ENCODE measurements at regions not wholly inside any gene's neighbourhood (a gene's known extent, or its start where the extent isn't known, plus 50 kb on each side); places are given as distances from the start of the nearest gene placed in this dataset.
"Not testable (repeated sequence)": the region's sequence is repeated elsewhere in the genome, so short reads cannot be mapped to it uniquely, and the experiment has no call there.

- ATAC-seq; intact Hi-C loops (cut with DNase I); H3K36me3 ChIP-seq; H3K27me3 ChIP-seq; H3K4me3 ChIP-seq; H3K4me1 ChIP-seq; H3K9me3 ChIP-seq: not testable (repeated sequence)
- DNase-seq = peak in 2 of 3 donors; percentile 14 to 23
- WGBS (ENCODE audit: insufficient coverage, low coverage, low lambda C conversion rate, missing lambda C conversion rate) = no CpG with 5 or more reads among the region's 2 CpGs
- H3K27ac ChIP-seq = peak overlapping the region in 1 of 3 donors; percentile 49
These were observed 101.0 kb downstream of the LIMS4 start for GRCh38 chr2:110371633-110372032.

GRCh38 chr2:110357616-110358015 is 115.0 kb downstream of the LIMS4 start:
- H3K27me3 ChIP-seq; H3K27ac ChIP-seq; H3K4me3 ChIP-seq; intact Hi-C loops (cut with DNase I); H3K9me3 ChIP-seq; DNase-seq; H3K36me3 ChIP-seq; H3K4me1 ChIP-seq: not testable (repeated sequence)
- no CpG with 5 or more reads among the region's 2 CpGs for WGBS (ENCODE audit: insufficient coverage, low coverage, low lambda C conversion rate, missing lambda C conversion rate)
- peak in 1 of 4 donors; percentile 53 for ATAC-seq

GRCh38 chr2:110354294-110355018 is 118.2 kb downstream of the LIMS4 start:
- H3K4me1 ChIP-seq; intact Hi-C loops (cut with DNase I); H3K27ac ChIP-seq; H3K27me3 ChIP-seq; DNase-seq; H3K4me3 ChIP-seq; H3K9me3 ChIP-seq; H3K36me3 ChIP-seq: not testable (repeated sequence)
- peak in 1 of 4 donors; percentile 46 for ATAC-seq
- no CpG with 5 or more reads among the region's 5 CpGs for WGBS (ENCODE audit: insufficient coverage, low coverage, low lambda C conversion rate, missing lambda C conversion rate)

DNA sequence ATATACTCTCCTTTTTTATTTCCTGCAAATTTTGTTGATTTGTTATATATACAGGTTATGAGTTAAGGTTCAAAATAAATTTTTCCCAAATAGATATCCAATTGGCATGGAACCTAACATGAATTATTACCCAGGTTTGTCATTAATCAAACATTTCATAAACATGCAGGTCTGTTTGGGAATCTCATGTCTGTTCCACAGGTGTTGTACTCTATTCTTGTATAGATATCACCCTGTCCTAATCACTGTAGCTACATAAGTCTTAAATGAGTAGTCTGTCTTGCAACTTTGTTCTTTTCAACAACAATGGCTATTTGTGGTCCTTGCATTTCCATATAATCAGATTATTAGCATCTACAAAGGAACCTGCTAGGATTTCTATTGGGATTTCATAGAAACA is 121.9 kb downstream of the LIMS4 start:
- H3K36me3 ChIP-seq; H3K9me3 ChIP-seq; H3K27me3 ChIP-seq; intact Hi-C loops (cut with DNase I); ATAC-seq; H3K27ac ChIP-seq; H3K4me1 ChIP-seq; H3K4me3 ChIP-seq; DNase-seq: not testable (repeated sequence)

GRCh38 chr2:110348902-110349301 is 123.7 kb downstream of the LIMS4 start:
- no CpG with 5 or more reads among the region's 12 CpGs for WGBS (ENCODE audit: insufficient coverage, low coverage, low lambda C conversion rate, missing lambda C conversion rate)
- H3K4me3 ChIP-seq; intact Hi-C loops (cut with DNase I); H3K36me3 ChIP-seq; H3K9me3 ChIP-seq; H3K27ac ChIP-seq; H3K4me1 ChIP-seq; ATAC-seq; H3K27me3 ChIP-seq: not testable (repeated sequence)
- DNase-seq = peak in 1 of 3 donors; percentile 35

DNA sequence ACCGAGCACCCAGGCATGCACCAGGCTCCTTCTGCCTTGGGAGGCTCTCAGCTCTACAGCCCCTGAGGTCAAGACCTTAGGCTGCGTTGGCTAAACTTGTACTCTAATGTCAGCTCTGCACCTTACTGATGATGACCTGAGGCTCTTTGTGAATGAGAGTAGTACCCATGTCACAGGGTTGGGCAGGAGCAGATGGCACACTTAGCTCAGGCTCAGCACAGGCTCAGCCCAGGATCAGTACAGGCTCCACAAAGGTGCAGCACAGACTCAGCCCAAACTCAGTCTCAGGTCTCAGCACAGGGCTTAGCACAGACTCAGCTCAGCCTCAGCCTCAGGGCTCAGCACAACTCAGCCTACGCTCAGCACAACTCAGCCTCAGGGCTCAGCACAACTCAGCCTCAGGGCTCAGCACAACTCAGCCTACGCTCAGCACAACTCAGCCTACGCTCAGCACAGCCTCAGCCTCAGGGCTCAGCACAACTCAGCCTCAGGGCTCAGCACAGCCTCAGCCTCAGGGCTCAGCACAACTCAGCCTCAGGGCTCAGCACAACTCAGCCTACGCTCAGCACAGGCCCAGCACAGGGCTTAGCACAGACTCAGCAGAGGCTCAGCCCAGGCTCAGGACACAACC is 128.1 kb downstream of the LIMS4 start:
- H3K27ac ChIP-seq; intact Hi-C loops (cut with DNase I); H3K36me3 ChIP-seq; H3K4me1 ChIP-seq; H3K9me3 ChIP-seq; H3K4me3 ChIP-seq; H3K27me3 ChIP-seq: not testable (repeated sequence)
- peak in 1 of 3 donors; percentile 1 for DNase-seq
- WGBS (ENCODE audit: insufficient coverage, low coverage, low lambda C conversion rate, missing lambda C conversion rate) = no CpG with 5 or more reads among the region's 6 CpGs
- peak in 1 of 4 donors; percentile 4 for ATAC-seq

- H3K36me3 ChIP-seq; intact Hi-C loops (cut with DNase I): not testable (repeated sequence)
These were observed 129.7 kb upstream of the MTLN start for GRCh38 chr2:110342077-110342476.

GRCh38 chr2:110339126-110339525 is 126.8 kb upstream of the MTLN start:
- intact Hi-C loops (cut with DNase I); H3K36me3 ChIP-seq; H3K27me3 ChIP-seq; H3K9me3 ChIP-seq; H3K4me3 ChIP-seq; H3K27ac ChIP-seq; DNase-seq; H3K4me1 ChIP-seq: not testable (repeated sequence)
- no CpG with 5 or more reads among the region's 2 CpGs for WGBS (ENCODE audit: insufficient coverage, low coverage, low lambda C conversion rate, missing lambda C conversion rate)
- ATAC-seq = peak in 2 of 4 donors; percentile 25 to 51

More at GRCh38 chr2:110342077-110342476, 129.7 kb upstream of the MTLN start:
- not testable (repeated sequence) for H3K27me3 ChIP-seq, H3K4me3 ChIP-seq, DNase-seq, ATAC-seq, H3K27ac ChIP-seq, H3K9me3 ChIP-seq, H3K4me1 ChIP-seq
- WGBS (ENCODE audit: insufficient coverage, low coverage, low lambda C conversion rate, missing lambda C conversion rate) = no CpG with 5 or more reads among the region's 7 CpGs

- H3K36me3 ChIP-seq; H3K27me3 ChIP-seq; ATAC-seq; H3K27ac ChIP-seq; H3K4me1 ChIP-seq; intact Hi-C loops (cut with DNase I); H3K9me3 ChIP-seq; H3K4me3 ChIP-seq: not testable (repeated sequence)
- DNase-seq = peak in 1 of 3 donors; percentile 9
- WGBS (ENCODE audit: insufficient coverage, low coverage, low lambda C conversion rate, missing lambda C conversion rate) = 80% methylated on average over 2 of the region's 22 CpGs
These were observed 126.1 kb upstream of the MTLN start for GRCh38 chr2:110338277-110339003.

DNA sequence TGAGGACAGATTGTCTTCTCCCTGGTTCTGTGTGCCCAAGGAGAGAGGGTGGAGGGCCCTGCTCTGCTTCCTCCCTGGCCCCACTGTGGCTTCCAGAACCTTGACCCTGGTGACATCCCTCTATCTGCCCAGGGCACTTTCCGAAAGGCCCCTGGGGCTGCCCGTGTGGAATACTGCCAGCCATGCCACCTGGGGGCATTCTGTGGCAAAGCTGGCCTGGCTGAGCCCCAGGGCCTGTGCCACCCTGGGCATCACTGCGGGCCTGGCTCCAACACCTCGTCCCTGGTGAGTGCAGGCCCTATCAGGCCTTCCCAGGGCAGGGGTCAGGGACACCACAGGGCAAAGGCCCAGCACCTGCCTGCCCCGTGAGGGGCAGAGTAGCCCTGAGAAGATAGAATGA is 123.7 kb upstream of the MTLN start:
- H3K36me3 ChIP-seq; H3K4me3 ChIP-seq; H3K4me1 ChIP-seq; H3K9me3 ChIP-seq; H3K27me3 ChIP-seq; intact Hi-C loops (cut with DNase I); H3K27ac ChIP-seq; ATAC-seq: not testable (repeated sequence)
- peak in 1 of 3 donors; percentile 37 for DNase-seq
- no CpG with 5 or more reads among the region's 5 CpGs for WGBS (ENCODE audit: insufficient coverage, low coverage, low lambda C conversion rate, missing lambda C conversion rate)

DNA sequence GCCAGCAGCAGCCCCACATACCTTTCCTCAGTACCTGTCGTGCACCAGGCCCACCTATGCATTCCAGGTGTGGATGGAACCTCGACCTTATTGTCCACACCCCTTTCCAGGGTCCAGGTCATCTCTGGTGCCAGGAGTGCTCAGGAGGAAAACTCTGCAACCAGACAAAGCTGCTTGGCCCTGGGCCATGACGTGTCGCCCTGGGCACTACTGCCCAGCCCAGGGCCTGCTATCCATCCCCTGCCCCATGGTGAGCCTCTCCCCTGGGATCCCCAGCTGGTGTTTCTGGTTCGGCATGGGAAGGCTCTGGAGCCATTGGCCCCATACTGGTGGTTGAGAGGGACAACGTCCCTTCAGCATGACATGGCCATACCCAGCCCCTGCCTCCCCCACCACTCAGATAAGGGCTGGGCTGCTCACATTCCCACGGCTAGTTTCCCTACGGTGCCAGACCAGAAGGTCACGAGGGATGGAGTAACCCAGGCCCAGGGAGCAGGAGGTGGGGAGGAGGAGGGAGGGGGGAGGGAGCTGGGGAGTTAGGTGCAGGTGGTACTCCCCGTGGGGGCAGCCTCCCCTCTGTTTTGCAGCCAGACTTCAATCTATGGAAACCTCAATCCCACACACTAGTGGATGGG is 123.2 kb upstream of the MTLN start:
- ATAC-seq; H3K27ac ChIP-seq; H3K27me3 ChIP-seq; H3K9me3 ChIP-seq; H3K4me1 ChIP-seq; H3K4me3 ChIP-seq; intact Hi-C loops (cut with DNase I); H3K36me3 ChIP-seq; DNase-seq: not testable (repeated sequence)
- 94% methylated on average over 2 of the region's 10 CpGs for WGBS (ENCODE audit: insufficient coverage, low coverage, low lambda C conversion rate, missing lambda C conversion rate)

Data from right lobe of liver (tissue), 6 donors.